ENCODE measurements at regions not wholly inside any gene's neighbourhood (a gene's known extent, or its start where the extent isn't known, plus 50 kb on each side); places are given as distances from the start of the nearest gene placed in this dataset.

DNA sequence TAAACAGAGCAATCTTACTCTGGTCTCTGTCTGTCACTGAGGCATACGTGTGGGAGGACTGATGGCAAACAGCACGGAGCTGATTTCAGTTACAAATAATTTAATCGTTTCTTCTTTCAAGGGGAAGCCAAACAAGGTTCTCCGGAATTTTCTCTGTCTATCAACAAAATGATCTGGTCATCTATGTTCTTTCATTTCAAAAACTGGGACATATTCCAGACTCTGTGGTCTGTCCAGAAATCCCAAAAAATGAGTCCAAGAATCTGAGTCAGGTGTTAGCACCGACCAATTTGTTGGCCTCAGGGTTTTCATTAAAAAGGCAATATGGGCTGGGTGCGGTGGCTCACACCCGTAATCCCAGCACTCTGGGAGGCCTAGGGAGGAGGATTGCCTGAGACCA is 69.9 kb upstream of the ZNF608 start:
- 81 to 87% methylated on average over 7 of the region's 7 CpGs for WGBS, 2 donors
- TF ChIP-seq POLR2A (IDR thresholded peaks at IDR 0.05), result no peak
- TF ChIP-seq, protein P1, sequence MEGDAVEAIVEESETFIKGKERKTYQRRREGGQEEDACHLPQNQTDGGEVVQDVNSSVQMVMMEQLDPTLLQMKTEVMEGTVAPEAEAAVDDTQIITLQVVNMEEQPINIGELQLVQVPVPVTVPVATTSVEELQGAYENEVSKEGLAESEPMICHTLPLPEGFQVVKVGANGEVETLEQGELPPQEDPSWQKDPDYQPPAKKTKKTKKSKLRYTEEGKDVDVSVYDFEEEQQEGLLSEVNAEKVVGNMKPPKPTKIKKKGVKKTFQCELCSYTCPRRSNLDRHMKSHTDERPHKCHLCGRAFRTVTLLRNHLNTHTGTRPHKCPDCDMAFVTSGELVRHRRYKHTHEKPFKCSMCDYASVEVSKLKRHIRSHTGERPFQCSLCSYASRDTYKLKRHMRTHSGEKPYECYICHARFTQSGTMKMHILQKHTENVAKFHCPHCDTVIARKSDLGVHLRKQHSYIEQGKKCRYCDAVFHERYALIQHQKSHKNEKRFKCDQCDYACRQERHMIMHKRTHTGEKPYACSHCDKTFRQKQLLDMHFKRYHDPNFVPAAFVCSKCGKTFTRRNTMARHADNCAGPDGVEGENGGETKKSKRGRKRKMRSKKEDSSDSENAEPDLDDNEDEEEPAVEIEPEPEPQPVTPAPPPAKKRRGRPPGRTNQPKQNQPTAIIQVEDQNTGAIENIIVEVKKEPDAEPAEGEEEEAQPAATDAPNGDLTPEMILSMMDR (IDR thresholded peaks at IDR 0.05), result no peak
- H3K36me3 ChIP-seq, result no peaks in the 10 kb centered on the region
- intact Hi-C loops (cut with DNase I), result no loop called here
- no peaks in the 10 kb centered on the region for H3K4me1 ChIP-seq
- DNase-seq, result no peak
- H3K4me3 ChIP-seq (replicated peaks in 1 of 3), result no peak overlapping the region
- no peak overlapping the region for H3K27ac ChIP-seq
- H3K27me3 ChIP-seq, result no peaks in the 10 kb centered on the region
- H3K9me3 ChIP-seq, result no peaks in the 10 kb centered on the region

DNA sequence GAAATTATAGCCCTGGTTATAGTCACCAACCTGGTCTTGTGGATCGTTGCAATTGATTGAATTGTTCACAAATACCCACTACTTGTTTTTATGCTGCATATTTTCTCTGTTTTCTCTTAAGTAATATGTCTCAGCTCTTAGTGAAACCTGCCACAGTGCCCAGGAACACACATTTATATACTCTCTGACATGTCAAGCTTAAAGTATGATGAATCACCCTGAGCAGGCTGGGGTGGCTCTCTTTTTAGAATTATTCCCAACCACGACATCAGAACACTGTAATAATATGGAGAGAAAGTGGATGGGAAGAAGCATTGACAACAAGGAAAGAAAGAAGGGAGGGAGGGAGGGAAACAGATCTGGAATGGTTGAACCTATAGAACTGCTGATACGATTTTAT is 72.8 kb upstream of the ZNF608 start:
- TF ChIP-seq POLR2A (IDR thresholded peaks at IDR 0.05), result no peak
- TF ChIP-seq, protein P1 (IDR thresholded peaks at IDR 0.05), result no peak
- no peaks in the 10 kb centered on the region for H3K4me1 ChIP-seq
- no peaks in the 10 kb centered on the region for H3K9me3 ChIP-seq
- no peaks in the 10 kb centered on the region for H3K36me3 ChIP-seq
- WGBS, 2 donors, result 88% methylated on average over 3 of the region's 3 CpGs
- no peak overlapping the region for H3K4me3 ChIP-seq (replicated peaks in 1 of 3)
- intact Hi-C loops (cut with DNase I), result no loop called here
- H3K27me3 ChIP-seq, result no peaks in the 10 kb centered on the region
- DNase-seq, result no peak
- no peak overlapping the region for H3K27ac ChIP-seq

DNA sequence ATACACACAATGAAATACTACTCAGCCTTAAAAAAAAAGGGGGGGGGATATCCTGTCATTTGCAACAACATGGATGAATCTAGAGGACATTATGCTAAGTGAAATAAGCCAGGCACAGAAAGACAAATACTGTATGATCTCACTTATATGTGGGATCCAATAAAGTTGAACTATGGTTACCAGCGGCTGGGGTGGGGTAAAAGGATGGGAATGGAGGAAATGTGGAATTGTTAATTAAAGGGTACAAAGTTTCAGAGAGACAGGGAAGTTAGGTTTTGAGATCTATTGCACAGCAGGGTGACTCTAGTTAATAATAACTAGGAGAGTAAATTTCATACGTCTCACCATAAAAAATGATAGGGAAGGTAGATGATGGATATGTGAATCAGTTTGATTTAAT is 76.2 kb upstream of the ZNF608 start:
- intact Hi-C loops (cut with DNase I), result no loop called here
- TF ChIP-seq POLR2A (IDR thresholded peaks at IDR 0.05), result no peak
- TF ChIP-seq, protein P1 (IDR thresholded peaks at IDR 0.05), result no peak

DNA sequence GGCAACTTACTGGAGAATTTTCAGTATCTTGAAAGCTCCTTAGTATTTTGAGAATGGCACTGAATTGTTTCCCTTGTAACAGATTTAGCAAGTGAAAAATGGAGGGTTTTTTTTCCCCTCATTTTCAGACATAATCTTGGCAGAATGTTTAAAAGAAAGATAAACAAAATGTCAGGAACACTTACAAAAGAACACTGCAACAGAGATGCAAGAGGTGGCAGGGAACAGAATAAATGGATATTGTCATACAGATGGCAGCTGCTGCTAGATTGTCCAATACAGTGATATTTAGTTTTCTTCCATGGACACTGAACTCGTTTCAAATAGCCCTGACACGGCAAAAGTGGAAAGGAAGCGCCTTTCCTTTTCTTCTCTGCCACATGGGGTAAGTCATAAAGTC is 76.9 kb upstream of the ZNF608 start:
- 72 to 75% methylated on average over 3 of the region's 3 CpGs for WGBS, 2 donors
- H3K9me3 ChIP-seq, result no peaks in the 10 kb centered on the region
- no peak overlapping the region for H3K4me3 ChIP-seq (replicated peaks in 1 of 3)
- H3K27ac ChIP-seq, result no peak overlapping the region
- no peaks in the 10 kb centered on the region for H3K36me3 ChIP-seq
- no peaks in the 10 kb centered on the region for H3K27me3 ChIP-seq
- DNase-seq, result no peak
- intact Hi-C loops (cut with DNase I), result no loop called here
- TF ChIP-seq POLR2A (IDR thresholded peaks at IDR 0.05), result no peak
- TF ChIP-seq, protein P1 (IDR thresholded peaks at IDR 0.05), result no peak
- H3K4me1 ChIP-seq, result no peaks in the 10 kb centered on the region

More for the DNA sequence above, 76.2 kb upstream of the ZNF608 start:
- H3K36me3 ChIP-seq, result no peaks in the 10 kb centered on the region
- no peak overlapping the region for H3K27ac ChIP-seq
- DNase-seq, result no peak
- WGBS, 2 donors, result 99% methylated on average over 2 of the region's 2 CpGs
- H3K9me3 ChIP-seq, result no peaks in the 10 kb centered on the region
- no peaks in the 10 kb centered on the region for H3K27me3 ChIP-seq
- no peaks in the 10 kb centered on the region for H3K4me1 ChIP-seq
- no peak overlapping the region for H3K4me3 ChIP-seq (replicated peaks in 1 of 3)

DNA sequence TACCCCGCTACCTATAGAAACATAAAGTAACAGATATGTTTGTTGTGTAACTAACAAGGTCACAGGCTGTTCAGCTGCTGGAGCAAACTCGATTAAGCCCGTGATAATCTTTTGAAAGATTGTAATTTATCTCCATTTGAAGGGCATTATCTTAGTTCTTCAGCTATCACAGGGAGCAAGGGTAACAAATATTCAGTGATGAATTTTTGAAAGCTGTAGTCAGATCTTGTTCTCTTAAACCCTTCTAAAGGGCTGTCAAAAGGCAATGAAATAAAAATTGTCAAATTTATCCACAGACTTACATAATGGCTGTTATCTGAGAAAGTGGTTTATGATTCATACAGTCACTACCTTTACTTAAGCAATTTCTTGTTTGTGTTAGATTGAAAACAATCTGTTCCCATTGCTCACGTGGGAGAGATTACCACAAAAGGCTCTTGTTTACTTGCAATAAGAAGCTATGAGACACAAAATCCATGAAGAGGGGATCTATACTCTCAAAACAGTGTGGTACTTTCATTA is 78.3 kb upstream of the ZNF608 start:
- Histone ChIP-seq H3K9me3 (no peaks in the 10 kb centered on the region), H3K27ac (no peak overlapping the region), H3K36me3 (no peaks in the 10 kb centered on the region), H3K27me3 (no peaks in the 10 kb centered on the region), H3K4me1 (no peaks in the 10 kb centered on the region), H3K4me3 (replicated peaks in 1 of 3) (no peak overlapping the region)
- no peak for DNase-seq
- no peak for TF ChIP-seq POLR2A (IDR thresholded peaks at IDR 0.05)
- TF ChIP-seq, protein P1 (IDR thresholded peaks at IDR 0.05), result no peak
- 82 to 88% methylated on average over 4 of the region's 4 CpGs for WGBS, 2 donors
- intact Hi-C loops (cut with DNase I), result no loop called here
